ENCODE measurements at regions not wholly inside any gene's neighbourhood (a gene's known extent, or its start where the extent isn't known, plus 50 kb on each side); places are given as distances from the start of the nearest gene placed in this dataset.
"Not testable (repeated sequence)": the region's sequence is repeated elsewhere in the genome, so short reads cannot be mapped to it uniquely, and the experiment has no call there.

DNA sequence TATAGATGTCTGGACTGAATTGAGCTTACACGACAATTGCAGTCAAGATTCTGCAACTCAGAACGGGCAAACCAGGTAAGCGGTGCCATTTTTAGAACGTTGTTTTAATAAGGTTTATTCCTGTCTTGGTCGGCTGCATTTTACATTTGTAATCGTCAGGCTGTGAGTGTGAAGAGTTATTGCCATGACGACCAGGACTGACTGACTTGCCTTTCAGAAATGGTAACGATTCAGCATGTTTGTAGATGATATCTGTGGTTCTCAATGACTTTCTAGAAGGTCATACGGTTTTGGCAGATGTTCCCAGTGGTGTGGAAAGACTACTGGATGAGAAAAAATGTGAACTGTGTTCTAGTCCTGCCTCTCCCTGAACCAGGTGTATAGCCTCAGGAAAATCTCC is 271.3 kb upstream of the B3GALT2 start:
- DNase-seq (ENCODE audit: low read depth in 2 of 2): no peak

DNA sequence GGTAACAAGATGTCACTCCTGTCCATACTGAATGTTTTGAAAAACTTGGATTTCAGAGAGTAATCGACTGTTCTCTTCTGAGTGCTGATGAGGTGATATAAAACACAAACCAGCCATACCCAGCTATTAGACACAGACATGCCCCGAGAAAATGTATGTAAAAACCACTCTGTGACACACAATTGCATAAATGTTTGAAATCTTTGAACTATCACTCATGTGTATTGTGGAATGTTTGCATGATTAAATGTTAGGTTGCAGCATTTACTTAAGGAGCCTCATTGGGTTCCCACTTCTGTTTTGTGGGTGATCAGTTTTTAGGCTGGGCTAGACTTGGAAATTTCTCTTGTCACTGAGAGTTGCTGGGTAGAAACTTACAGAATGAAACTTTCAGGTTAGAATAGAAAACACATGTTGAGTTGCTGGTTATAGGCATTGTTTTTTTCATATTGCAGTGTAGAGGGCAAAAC is 270.4 kb upstream of the B3GALT2 start:
- DNase-seq (ENCODE audit: low read depth in 2 of 2): no peak

DNA sequence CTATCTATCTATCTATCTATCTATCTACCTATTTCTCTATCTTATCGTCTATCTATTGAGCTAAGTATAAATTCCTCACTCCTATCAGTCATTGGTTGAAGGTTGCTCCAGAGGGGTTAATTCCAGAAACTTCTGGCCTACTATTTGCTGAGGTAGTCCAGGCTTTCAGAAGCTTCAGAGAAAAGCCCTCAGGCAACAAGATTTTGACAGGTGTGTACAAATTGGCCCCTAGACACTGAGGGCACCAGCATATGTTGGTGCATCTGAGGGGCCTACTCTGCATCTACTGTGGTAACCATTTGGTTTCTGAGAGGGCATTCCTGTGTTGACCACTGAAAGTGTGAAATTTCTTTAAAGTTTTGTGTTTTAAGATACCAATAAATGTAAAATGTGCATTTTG is 265.2 kb upstream of the B3GALT2 start:
- DNase-seq (ENCODE audit: low read depth in 2 of 2): no peak

DNA sequence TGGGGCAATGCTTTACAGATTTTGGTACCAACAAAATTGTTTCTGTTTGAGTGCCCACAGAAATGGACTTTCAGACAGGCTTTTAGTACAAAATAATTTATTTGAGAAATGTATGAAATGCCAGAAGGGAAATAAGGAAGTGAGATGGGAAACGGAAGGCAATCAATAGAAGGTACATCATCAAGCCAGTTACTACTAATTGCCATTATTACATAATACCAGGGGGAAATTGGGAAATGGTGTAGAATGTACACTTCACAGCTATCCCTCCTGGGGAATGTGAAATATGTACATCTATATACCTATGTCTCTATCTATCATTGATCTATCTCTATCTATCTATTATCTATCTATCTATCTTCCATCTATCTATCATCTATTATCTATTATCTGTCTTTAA is 264.6 kb upstream of the B3GALT2 start:
- DNase-seq (ENCODE audit: low read depth in 2 of 2): no peak

DNA sequence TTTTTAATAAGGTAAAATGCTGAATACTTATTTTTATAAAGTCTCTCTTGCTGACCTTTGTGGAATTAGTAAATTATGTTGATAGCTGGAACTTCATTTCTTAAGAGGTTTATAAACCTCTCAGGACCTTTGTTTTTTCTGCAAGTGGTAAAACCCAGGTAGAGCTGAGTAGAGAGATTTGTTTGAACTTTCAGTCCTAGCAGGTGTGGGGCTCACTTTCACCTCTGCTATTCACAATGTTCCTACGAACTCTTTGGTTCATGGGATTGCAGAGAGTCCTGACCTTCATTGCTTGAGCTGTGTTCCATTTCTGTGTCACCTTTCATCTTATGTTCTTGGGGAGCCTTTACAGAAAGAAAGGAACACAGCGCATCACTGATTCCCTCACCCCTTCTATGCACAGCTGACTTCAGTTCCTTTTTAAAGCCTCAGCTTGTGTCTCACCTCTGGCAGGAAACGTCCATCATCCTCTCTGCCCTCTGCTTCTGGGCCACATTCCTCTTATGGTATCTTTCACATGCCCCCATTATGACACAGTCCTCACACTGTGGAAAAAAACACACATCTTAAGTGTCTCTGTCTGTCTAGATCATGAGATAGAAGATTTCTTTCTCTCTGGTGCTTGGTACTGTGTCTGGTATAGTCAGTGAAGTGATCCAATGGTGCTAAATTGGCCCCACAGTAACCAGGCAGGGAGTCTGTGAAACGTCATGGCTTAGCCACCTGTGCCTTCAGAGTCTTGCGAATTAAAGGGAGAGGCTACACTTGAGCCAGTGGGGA is 262.5 kb upstream of the B3GALT2 start:
- DNase-seq (ENCODE audit: low read depth in 2 of 2): peak in 1 of 2 donors; percentile 5

DNA sequence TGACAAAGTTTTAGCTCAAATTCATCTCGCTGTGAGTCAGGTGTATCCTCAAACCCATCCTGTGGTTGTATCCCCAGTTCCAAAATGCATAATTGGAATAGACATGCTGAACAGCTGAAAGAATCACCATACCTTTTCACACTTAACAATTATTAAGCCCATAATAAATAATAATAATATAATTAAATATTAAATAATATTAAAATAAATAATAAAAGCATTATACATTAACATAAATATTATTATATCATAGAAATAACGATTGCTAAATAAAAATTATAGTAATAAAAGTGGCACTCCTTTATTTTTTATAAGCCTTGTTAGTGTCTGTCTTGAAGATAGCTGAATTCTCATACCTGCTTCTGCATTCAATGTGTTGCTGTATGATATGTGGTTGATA is 257.5 kb upstream of the B3GALT2 start:
- DNase-seq (ENCODE audit: low read depth in 2 of 2): no peak

DNA sequence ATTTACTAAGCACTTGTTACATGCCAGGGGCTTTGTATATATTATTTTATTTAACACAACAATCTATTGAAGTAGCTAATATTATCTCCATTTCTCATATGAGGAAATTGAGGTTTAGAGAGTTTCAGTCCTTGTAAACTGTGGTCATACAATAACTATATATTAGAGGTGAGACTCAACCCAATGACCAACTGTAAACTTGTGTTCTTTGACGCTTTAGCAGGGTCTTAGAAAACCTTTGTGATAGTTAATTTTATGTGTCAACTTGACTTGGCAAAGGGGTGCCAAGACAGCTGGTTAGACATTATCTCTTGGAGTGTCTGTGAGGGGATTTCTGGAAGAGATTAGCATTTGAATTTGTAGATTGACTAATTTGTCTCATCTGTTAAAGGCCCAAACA is 252.4 kb upstream of the B3GALT2 start:
- no peak for DNase-seq (ENCODE audit: low read depth in 2 of 2)

DNA sequence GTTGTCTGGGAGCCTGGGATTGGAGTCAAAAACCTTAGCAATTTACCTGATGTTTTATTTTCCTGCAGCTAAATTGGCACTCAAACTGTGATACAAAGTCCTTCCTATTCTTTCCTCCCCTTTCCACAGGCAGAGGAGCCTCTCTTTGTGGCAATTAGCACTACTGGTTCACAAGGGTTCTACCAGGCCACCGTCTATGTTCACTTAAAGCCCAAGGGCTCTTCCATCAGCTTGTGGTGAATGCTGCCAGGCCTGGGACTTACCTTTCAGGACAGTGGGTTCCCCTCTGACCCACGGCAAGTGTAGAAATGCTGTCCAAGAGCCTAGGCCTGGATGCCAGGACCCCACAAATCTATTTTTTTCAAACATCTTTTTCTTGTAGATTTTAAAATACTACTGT is 251.9 kb upstream of the B3GALT2 start:
- no peak for DNase-seq (ENCODE audit: low read depth in 2 of 2)

DNA sequence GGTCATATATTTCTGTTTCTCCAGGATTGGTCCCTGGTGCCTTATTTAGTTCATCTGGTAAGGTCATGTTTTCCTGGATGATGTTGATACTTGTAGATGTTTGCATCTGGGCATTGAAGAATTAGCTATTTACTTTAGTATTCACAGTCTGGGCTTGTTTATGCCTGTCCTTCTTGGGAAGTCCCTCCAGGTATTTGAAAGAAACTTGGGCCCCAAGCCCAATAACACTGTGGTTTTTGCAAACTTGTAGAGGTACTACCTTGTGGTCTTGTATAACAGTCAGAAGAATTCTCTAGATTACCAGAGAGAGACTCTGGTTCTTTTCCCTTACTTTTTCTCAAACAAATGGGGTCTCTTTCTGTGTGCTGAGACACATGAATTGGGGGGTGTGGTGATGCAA is 251.4 kb upstream of the B3GALT2 start:
- no peak for DNase-seq (ENCODE audit: low read depth in 2 of 2)

DNA sequence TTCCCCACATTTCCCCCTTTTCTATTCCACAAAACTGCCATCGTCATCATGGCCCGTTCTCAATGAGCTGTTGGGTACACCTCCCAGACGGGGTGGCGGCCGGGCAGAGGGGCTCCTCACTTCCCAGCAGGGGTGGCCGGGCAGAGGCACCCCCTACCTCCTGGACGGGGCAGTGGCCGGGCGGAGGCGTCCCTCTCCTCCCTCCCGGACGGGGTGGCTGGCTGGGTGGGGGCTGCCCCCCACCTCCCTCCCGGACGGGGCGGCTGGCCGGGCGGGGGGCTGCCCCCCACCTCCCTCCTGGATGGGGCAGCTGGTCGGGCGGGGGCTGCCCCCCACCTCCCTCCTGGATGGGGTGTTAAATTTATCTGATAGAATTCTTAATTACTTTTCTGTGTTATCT is 250.9 kb upstream of the B3GALT2 start:
- DNase-seq (ENCODE audit: low read depth in 2 of 2): not testable (repeated sequence)

DNA sequence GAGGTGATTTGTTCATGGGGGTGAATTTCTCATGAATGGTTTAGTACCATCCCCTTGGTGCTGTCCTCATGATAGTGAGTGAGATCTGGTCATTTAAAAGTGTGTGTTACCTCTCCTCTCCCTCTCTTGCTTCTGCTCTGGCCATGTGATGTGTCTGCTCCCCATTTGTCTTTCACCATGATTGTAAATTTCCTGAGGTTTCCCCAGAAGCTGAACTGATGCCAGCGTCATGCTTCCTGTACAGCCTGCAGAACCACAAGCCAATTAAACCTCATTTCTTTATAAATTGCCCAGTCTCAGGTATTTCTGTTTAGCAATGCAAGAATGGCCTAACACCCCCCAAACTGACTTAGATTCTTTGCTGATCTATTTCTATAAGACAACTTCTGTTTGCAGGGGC is 249.4 kb upstream of the B3GALT2 start:
- no peak for DNase-seq (ENCODE audit: low read depth in 2 of 2)

DNA sequence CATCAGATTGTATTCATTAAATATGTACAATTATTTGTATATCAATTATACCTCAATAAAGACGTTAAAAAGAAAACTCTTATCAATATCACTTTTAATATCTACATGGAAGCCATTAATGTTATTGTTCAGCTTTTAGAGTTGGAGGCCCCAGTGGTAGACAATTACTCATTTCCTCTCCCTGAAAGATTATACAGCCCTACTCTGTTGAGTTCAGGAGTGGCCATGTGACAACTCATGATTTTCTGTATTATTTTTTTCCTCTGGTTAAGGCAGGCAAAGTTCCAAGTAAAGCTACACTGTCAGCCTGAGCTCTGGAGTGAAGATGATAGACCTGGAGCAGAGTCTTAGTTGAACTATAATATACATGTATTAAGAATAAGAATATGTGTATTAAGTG is 247.9 kb upstream of the B3GALT2 start:
- DNase-seq (ENCODE audit: low read depth in 2 of 2): no peak

DNA sequence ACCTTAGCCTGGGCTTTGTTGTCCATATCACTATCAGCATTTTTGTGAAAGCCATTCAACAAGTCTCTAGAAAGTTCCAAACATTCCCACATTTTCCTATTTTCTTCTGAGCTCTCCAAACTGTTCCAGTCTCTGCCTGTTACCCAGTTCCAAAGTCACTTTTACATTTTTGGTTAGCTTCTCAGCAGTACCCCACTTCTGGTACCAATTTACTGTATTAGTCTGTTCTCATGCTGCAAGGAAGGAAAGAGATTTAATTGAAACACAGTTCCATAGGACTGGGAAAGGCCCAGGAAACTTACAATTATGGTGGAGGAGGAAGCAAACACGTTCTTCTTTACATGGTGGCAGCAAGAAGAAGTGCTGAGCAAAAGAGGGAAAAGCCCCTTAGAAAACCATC is 247.2 kb upstream of the B3GALT2 start:
- no peak for DNase-seq (ENCODE audit: low read depth in 2 of 2)

DNA sequence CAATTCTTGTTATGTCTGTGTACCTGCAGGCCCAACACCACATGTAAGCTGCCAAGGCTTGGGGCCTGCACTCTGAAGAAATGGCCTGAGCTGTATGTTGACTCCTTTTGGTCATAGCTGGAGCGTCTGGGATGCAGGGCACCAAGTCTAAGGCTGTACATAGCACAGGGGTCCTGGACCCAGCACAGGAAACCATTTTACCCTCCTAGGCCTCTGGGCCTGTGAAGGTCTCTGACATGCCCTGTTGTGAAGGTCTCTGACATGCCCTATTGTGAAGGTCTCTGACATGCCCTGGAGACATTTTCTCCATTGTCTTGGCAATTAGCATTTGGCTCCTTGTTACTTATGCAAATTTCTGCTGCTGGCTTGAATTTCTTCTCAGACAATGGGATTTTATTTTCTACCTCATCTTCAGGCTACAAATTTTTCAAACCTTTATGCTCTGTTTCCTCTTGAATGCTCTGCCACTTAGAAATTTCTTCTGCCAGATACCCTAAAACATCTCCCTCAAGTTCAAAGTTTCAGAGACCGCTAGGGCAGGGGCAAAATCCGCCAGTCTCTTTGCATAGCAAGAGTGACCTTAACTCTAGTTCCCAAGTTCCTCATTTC is 246.7 kb upstream of the B3GALT2 start:
- DNase-seq (ENCODE audit: low read depth in 2 of 2): no peak

DNA sequence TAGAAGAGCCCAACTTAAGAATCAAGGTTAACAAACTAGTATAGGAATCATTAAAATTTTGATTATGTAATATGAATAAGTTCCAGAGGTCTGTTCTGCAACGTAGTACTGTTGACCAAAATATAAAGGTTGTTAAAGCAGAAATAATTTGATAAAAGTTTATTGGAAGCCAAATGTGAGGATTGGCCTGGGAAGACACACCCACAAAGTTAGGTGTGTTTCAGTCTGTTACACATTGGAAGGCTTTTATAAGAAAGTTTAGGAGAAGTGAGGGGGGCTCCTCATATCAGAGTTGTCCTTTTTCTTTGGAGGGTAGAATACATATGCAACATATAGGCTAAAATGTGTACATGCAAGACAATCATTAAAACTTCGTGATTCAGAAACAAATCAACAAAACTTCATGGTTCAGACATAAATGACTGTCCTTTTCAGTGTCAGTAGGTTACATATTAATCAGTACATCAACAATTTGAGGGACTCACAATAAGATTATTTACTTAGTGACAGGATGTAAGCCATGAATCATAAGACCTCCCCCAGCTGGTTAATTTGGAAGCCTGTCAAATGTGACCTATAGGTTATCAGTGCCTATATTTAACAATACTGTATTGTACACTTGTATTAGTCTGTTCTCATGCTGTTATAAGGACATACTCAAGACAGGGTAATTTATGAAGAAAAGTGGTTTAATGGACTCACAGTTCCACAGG is 245.0 kb upstream of the B3GALT2 start:
- DNase-seq (ENCODE audit: low read depth in 2 of 2): no peak

DNA sequence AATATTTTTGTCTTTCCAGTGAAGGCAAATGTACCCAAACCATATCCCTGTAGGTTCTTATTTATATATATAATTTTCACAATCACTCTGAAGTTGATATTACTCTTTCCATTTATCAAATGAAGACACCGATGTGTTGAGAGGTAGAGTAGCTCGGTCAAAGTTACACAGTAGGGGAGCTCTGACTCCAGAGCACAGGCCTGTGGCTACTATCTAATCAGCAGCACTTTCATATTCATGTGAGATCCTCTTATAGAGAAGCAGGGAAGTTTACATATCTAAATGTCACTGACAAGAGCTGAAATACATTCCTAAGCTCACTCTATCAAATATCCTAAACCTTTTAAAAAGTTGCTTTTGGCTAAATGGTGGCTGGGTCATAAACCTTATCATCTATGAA is 241.1 kb upstream of the B3GALT2 start:
- DNase-seq (ENCODE audit: low read depth in 2 of 2): no peak

DNA sequence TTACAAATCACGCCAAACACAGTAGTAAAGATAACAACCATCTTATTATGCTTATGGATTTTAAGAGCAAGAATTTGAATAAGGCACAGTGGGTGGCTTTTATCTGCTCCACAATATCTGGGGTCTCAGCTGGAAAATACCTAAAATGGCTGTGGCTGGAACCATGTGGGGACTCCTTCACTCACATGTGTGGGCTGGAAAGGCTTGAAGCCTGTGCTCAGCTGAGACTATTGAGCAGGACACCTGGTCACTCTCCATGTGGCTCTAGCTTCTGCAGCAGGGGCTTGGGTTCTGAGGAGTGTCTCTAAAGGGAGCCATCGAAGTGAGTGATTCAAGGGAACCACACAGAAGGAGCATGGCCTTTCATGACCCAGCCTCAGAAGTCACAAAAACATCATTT is 239.6 kb upstream of the B3GALT2 start:
- DNase-seq (ENCODE audit: low read depth in 2 of 2): no peak

DNA sequence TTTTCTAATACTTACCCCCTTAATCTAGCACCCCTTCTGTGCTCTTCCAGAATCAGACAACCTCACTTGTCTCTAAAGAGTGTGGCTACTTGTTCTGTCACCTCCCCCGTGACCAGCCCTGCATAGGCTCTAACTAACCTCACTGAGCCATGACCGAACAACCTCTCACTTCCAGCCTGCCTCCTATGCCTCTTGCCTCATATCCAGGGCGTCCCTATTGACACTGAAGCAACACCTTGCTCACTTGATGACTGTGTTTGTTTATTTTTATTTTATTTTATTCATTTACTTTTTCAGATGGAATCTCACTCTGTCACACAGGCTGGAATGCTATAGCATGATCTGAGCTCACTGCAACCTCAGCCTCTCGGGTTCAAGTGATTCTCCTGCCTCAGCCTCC is 235.1 kb upstream of the B3GALT2 start:
- no peak for DNase-seq (ENCODE audit: low read depth in 2 of 2)

DNA sequence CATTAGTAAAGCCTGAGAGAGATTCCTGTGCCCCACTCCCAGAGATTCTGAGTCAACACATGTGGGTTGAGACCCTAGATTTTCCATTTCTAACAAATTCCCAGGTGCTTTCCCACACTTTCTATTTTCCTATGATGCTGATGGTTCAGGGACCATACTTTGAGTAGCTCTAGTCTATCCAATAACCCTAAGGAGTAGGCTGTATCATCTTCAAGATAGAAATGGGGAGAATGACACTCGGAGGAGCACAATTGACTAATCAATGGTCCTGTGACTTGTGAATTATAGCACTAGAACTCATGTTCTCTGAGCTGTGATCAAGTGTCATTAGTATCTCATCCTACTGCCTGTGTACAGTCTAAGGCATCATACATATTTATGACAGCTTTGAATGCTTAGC is 232.9 kb upstream of the B3GALT2 start:
- DNase-seq (ENCODE audit: low read depth in 2 of 2): no peak

DNA sequence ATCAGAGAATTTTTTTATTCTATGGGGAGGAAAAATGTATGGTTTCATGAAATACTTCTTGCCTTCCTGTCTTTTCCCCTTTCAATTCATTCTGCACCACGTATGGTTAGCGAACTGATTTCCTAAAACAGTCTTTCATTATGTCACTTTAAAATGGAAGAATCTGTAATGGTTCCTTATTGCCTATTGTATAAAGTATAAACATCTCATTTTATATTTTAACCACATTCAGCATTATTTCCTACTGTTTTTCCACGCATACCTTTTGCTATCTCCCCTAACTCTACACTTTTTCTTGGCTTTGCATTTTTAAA is 232.3 kb upstream of the B3GALT2 start:
- DNase-seq (ENCODE audit: low read depth in 2 of 2): no peak

DNA sequence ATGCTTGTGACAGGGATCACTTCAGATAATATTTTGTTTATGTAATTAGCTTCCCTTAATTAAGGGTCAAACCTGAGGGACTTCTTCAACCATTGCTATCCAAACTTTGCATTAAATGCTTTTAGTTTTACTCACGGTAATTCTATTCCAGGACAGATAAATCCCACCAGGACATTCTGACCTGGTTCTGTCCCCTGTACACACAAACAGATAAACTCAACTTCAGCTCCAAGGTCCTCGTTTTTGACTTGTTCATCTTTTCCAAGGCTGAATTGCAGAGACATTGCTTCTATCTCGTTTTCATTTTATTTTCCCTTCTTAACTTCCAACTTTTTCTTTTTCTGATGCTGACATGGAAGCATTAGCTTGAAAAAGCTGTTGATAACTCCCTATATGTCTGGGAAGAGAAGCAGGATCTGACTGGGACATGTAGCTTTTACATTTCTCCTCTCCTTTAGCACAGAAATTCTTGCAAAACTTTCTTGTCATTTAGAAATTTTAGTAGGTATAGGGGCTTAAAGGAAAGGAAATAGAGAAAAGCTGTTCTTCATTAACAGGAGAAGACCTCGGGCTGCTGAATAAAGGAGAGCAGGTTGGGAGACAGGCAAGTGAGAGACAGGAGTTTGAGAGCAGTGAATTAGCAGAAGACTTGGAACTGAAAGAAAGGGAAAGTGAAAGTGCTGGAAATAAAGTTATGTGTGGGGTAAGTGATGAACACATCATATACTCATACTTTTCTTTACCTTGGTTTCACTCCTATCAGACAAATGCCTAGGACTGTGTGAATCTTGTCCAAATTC is 231.7 kb upstream of the B3GALT2 start:
- no peak for DNase-seq (ENCODE audit: low read depth in 2 of 2)

DNA sequence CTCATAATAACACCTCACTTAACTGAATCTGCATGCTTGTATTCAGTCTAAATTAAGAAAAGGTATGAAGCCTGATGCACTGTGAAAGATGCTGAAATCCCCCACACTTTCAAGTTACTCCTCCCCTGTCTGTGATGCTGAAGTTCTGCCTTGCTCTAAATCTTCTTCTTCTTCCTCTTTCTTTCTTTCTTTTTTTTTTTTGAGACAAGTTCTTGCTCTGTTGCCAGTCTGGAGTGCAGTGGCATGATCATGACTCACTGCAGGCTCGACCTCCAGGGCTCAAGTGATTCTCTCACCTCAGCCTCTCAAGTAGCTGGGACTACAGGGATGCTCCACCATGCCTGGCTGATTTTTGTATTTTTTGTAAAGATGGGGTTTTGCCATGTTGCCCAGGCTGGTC is 231.0 kb upstream of the B3GALT2 start:
- peak in 1 of 2 donors; percentile 9 for DNase-seq (ENCODE audit: low read depth in 2 of 2)
